ENCODE measurements at regions not wholly inside any gene's neighbourhood (a gene's known extent, or its start where the extent isn't known, plus 50 kb on each side); places are given as distances from the start of the nearest gene placed in this dataset.

GRCh38 chr2:120483355-120483754 is 137.4 kb downstream of the INHBB start:
- no peaks in the 10 kb centered on the region for H3K4me1 ChIP-seq
- H3K4me3 ChIP-seq, result no peak overlapping the region
- no peak overlapping the region for H3K27ac ChIP-seq
- TF ChIP-seq POLR2A (IDR thresholded peaks at IDR 0.05), result no peak
- TF ChIP-seq CTCF (IDR thresholded peaks at IDR 0.05), result no peak
- intact Hi-C loops (cut with DNase I), result no loop called here
- ATAC-seq (no peak), DNase-seq (no peak)
- no peaks in the 10 kb centered on the region for H3K9me3 ChIP-seq
- WGBS, 4 donors, result 85 to 100% (median 90%) methylated on average over 1 to 5 of the region's 5 CpGs
- H3K36me3 ChIP-seq, result no peaks in the 10 kb centered on the region
- peaks cover 0 to 8% (median 0%) of the 10 kb centered on the region in 9 donors for H3K27me3 ChIP-seq

GRCh38 chr2:120485096-120485495 is 139.2 kb downstream of the INHBB start:
- H3K27me3 ChIP-seq, result peaks cover 0 to 8% (median 0%) of the 10 kb centered on the region in 9 donors
- no peaks in the 10 kb centered on the region for H3K4me1 ChIP-seq
- ATAC-seq, result no peak
- no peaks in the 10 kb centered on the region for H3K36me3 ChIP-seq
- WGBS, 4 donors, result 85 to 94% (median 89%) methylated on average over 4 to 7 of the region's 7 CpGs
- intact Hi-C loops (cut with DNase I), result no loop called here
- no peaks in the 10 kb centered on the region for H3K9me3 ChIP-seq
- TF ChIP-seq CTCF (IDR thresholded peaks at IDR 0.05), result no peak
- no peak for TF ChIP-seq POLR2A (IDR thresholded peaks at IDR 0.05)
- no peak overlapping the region for H3K4me3 ChIP-seq
- DNase-seq, result no peak
- no peak overlapping the region for H3K27ac ChIP-seq

- H3K27me3 ChIP-seq, result peaks cover 0 to 8% (median 0%) of the 10 kb centered on the region in 9 donors
- H3K4me3 ChIP-seq, result no peak overlapping the region
- ATAC-seq, result no peak
- TF ChIP-seq CTCF (IDR thresholded peaks at IDR 0.05) (no peak), POLR2A (IDR thresholded peaks at IDR 0.05) (no peak)
- WGBS, 4 donors, result 68 to 74% (median 70%) methylated on average over 8 of the region's 8 CpGs
- H3K4me1 ChIP-seq, result no peaks in the 10 kb centered on the region
- no peak overlapping the region for H3K27ac ChIP-seq
- intact Hi-C loops (cut with DNase I), result no loop called here
- H3K9me3 ChIP-seq, result no peaks in the 10 kb centered on the region
- H3K36me3 ChIP-seq, result no peaks in the 10 kb centered on the region
- no peak for DNase-seq
These were observed 140.5 kb downstream of the INHBB start for GRCh38 chr2:120486441-120486840.

GRCh38 chr2:120486946-120487345 is 141.0 kb downstream of the INHBB start:
- DNase-seq, result no peak
- no peak overlapping the region for H3K27ac ChIP-seq
- intact Hi-C loops (cut with DNase I), result no loop called here
- no peak for ATAC-seq
- TF ChIP-seq CTCF (IDR thresholded peaks at IDR 0.05) (no peak), POLR2A (IDR thresholded peaks at IDR 0.05) (no peak)
- WGBS, 4 donors, result 73 to 82% (median 76%) methylated on average over 9 to 11 of the region's 11 CpGs
- H3K4me1 ChIP-seq, result no peaks in the 10 kb centered on the region
- H3K9me3 ChIP-seq, result no peaks in the 10 kb centered on the region
- H3K27me3 ChIP-seq, result peaks cover 0 to 8% (median 0%) of the 10 kb centered on the region in 9 donors
- H3K36me3 ChIP-seq, result no peaks in the 10 kb centered on the region
- no peak overlapping the region for H3K4me3 ChIP-seq

Data from heart left ventricle (tissue), 16 donors.